Activated CD8-positive, alpha-beta memory T cell treated with anti-CD3 and anti-CD28 coated beads, Interleukin-2, amount 50 U/mL, for 48 hours (primary cell): ENCODE measurements at regions not wholly inside any gene's neighbourhood (a gene's known extent, or its start where the extent isn't known, plus 50 kb on each side); places are given as distances from the start of the nearest gene placed in this dataset.

Experiments
- DNase-seq: peaks from one replicate; pipeline ENCODE4 v3.0.0-alpha.2; 2020

DNA sequence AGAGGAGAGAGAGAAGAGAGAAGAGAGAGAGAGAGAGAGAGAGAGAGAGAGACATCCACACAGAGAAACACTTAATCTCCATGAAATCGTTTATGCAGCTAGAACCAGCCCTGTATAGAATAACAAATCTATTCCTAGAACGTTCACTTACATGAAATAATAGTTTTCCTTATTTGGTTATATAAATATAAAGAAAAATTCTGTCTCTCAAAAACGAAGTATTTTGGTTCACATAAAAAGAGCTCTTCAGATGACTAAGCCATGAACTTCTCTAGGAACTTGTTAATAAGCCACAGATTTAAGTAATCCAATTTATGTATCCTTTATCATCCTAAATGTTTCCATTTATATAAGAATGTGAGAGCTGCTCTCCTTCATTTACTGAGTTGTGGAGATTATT lies 1315.1 kb upstream of the PCDH7 start:
- DNase-seq = no peak

DNA sequence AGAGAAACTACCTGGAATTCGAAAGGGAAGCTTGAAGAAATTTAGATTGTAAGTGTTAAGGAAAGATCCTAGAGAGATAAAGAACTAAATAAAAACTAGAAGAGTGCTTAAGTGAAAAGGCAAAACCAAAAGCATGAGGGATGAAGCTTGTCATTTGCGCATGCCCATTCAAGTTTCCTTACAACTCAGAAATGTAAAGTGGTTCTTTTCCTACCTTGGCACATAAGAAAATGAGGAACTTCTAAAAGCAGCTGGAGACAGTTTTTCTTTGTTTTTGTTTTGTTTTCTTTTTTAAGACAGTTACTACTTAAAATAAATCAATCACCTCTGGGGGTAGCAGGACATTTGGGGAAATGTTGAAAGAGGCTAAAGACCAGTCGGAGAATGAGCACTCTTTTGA lies 1304.4 kb upstream of the PCDH7 start:
- no peak for DNase-seq

DNA sequence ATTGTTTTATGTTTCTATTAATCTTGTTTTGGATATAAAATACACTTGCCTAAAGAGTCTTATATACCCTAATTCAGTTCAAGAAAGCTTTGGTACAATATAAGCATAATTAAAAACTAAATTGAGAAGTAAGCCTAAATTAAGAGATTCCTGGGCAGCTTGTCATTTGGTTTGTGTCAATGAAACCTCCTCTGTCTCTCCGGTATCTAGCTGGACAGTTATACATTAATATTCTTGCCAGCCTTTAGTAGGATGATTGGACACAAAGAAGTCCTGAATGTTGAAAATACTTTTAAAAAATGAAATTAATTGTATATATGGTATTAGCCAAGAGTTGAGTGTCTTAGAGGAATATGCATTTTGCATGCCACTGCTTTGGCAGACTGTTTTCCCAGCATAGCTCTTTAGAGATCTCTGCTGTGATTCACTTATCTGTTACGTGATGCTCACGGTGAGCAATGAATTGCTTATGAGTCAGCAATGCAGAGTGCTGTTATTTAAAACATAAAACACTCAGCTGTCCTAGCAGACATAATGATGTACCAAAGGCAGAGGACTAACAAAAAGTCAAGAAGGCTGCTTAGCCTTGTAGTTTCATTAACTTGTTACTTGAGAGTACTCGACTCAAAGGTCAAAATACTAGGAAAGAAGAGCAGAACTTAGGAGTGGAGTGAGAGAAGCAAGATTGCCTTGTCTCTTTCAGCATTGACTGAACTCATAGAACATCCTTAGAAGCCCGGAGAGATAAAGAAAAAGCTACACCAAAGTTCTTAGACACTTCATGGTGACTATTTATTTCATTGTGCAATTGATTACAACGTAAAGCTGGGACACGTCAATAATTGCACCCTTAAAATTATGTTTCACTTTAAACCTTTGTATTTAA lies 1296.1 kb upstream of the PCDH7 start:
- no peak for DNase-seq

GRCh38 chr4:29453303-29453820 lies 1266.8 kb upstream of the PCDH7 start:
- no peak for DNase-seq

DNA sequence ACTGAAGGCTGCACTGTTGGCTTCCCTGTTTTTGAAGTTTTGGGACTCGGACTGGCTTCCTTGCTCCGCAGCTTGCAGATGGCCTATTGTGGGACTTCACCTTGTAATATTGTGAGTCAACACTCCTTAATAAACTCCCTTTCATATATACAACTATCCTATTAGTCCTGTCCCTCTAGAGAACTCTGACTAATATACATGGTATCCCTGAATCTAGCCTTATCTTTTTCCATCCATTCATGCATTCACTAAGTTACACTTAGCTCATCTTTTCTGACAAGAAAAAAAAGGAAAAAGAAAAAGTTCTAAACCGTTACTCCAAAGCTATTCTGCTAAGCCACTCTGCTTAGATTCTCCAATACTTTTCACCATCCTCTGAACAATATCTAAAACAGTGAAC lies 1260.2 kb upstream of the PCDH7 start:
- DNase-seq = no peak

- no peak for DNase-seq
Observed at GRCh38 chr4:29467044-29467717, 1253.0 kb upstream of the PCDH7 start.
